ENCODE measurements at regions not wholly inside any gene's neighbourhood (a gene's known extent, or its start where the extent isn't known, plus 50 kb on each side); places are given as distances from the start of the nearest gene placed in this dataset.

DNA sequence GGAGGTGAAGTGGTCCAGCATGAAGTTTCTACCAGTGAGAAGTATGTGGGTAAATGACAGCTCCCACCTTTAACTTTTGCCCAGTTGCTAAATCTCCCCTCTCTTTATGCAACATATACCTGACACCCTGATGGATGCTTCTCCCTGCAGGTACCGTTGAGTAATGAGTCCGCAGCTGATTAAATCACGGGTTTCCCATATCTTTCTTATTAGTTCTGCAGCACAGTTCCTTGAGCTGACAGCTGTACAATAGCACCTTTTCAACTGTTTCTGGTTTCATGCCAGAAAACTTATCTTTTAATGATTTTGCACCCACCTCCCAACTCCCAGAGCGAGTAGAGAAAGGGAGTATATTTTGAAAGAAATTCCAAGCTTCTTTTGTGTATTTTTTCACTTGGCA, 161.0 kb upstream of the TUT7 start:
- TF ChIP-seq EZH2 (IDR thresholded peaks at IDR 0.05; ENCODE audit: insufficient read depth, low read length) = no peak
- TF ChIP-seq, protein P1, sequence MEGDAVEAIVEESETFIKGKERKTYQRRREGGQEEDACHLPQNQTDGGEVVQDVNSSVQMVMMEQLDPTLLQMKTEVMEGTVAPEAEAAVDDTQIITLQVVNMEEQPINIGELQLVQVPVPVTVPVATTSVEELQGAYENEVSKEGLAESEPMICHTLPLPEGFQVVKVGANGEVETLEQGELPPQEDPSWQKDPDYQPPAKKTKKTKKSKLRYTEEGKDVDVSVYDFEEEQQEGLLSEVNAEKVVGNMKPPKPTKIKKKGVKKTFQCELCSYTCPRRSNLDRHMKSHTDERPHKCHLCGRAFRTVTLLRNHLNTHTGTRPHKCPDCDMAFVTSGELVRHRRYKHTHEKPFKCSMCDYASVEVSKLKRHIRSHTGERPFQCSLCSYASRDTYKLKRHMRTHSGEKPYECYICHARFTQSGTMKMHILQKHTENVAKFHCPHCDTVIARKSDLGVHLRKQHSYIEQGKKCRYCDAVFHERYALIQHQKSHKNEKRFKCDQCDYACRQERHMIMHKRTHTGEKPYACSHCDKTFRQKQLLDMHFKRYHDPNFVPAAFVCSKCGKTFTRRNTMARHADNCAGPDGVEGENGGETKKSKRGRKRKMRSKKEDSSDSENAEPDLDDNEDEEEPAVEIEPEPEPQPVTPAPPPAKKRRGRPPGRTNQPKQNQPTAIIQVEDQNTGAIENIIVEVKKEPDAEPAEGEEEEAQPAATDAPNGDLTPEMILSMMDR (IDR thresholded peaks at IDR 0.05; ENCODE audit: insufficient read depth, low read depth, low read length) = no peak
- Mint-ChIP-seq H3K36me3 (ENCODE audit: low read depth, unreplicated experiment) (no peaks in the 10 kb centered on the region), H3K27me3 (ENCODE audit: low read depth, unreplicated experiment) (peaks cover 18% of the 10 kb centered on the region), H3K27ac (ENCODE audit: unreplicated experiment) (no peak overlapping the region), H3K9me3 (ENCODE audit: unreplicated experiment) (no peaks in the 10 kb centered on the region), H3K4me3 (ENCODE audit: unreplicated experiment) (no peak overlapping the region), H3K4me1 (ENCODE audit: low read depth, unreplicated experiment) (no peaks in the 10 kb centered on the region)
- Histone ChIP-seq H3K4me2 (ENCODE audit: low read length) (no peak overlapping the region), H3K4me3 (ENCODE audit: insufficient read depth, low read depth, low read length) (no peak overlapping the region), H3K36me3 (ENCODE audit: insufficient read depth, low read length) (no peaks in the 10 kb centered on the region), H3K9me3 (ENCODE audit: insufficient read depth, low read depth, low read length) (no peaks in the 10 kb centered on the region), H3K27me3 (ENCODE audit: insufficient read depth, low read length) (no peaks in the 10 kb centered on the region), H3K4me1 (ENCODE audit: insufficient read depth, low read length) (no peaks in the 10 kb centered on the region), H2AFZ (ENCODE audit: low read depth, low read length) (no peak overlapping the region), H4K20me1 (ENCODE audit: insufficient read depth, low read length) (no peaks in the 10 kb centered on the region), H3K9ac (ENCODE audit: low read length) (no peak overlapping the region), H3K79me2 (ENCODE audit: insufficient read depth, low read length) (no peaks in the 10 kb centered on the region), H3K27ac (ENCODE audit: low read depth, low read length) (no peak overlapping the region)
- DNase-seq (ENCODE audit: low read depth) = no peak
- FAIRE-seq = no peak

DNA sequence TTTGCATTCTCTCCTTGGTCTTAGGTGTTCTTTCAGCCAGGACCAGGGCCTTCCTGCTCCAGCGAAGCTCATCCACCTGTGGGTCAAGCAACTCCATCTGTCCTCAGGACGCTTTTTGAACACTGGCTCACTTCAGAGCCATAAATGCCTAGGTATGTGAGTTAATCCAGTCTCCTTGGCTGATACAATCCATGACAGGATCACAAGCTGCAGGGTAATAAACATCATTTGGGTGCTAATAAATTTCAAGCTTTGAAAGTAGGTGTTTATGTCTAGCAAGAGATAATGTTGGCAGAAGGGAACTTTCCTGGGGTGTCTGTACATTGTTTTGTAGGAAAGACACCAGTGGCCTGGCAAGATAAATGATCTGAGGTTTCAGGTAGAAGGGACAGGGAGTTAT, 159.2 kb upstream of the TUT7 start:
- H3K9ac ChIP-seq (ENCODE audit: low read length) = no peak overlapping the region
- DNase-seq (ENCODE audit: low read depth) (no peak), FAIRE-seq (no peak)
- Mint-ChIP-seq H3K4me1 (ENCODE audit: low read depth, unreplicated experiment) (no peaks in the 10 kb centered on the region), H3K27me3 (ENCODE audit: low read depth, unreplicated experiment) (peaks cover 18% of the 10 kb centered on the region), H3K27ac (ENCODE audit: unreplicated experiment) (no peak overlapping the region), H3K36me3 (ENCODE audit: low read depth, unreplicated experiment) (no peaks in the 10 kb centered on the region), H3K4me3 (ENCODE audit: unreplicated experiment) (no peak overlapping the region), H3K9me3 (ENCODE audit: unreplicated experiment) (no peaks in the 10 kb centered on the region)
- no peak overlapping the region for H3K4me2 ChIP-seq (ENCODE audit: low read length)
- no peaks in the 10 kb centered on the region for H3K9me3 ChIP-seq (ENCODE audit: insufficient read depth, low read depth, low read length)
- H3K27me3 ChIP-seq (ENCODE audit: insufficient read depth, low read length) = no peaks in the 10 kb centered on the region
- no peak for TF ChIP-seq EZH2 (IDR thresholded peaks at IDR 0.05; ENCODE audit: insufficient read depth, low read length)
- TF ChIP-seq, protein P1 (IDR thresholded peaks at IDR 0.05; ENCODE audit: insufficient read depth, low read depth, low read length) = no peak
- no peaks in the 10 kb centered on the region for H4K20me1 ChIP-seq (ENCODE audit: insufficient read depth, low read length)
- H3K36me3 ChIP-seq (ENCODE audit: insufficient read depth, low read length) = no peaks in the 10 kb centered on the region
- H3K79me2 ChIP-seq (ENCODE audit: insufficient read depth, low read length) = no peaks in the 10 kb centered on the region
- no peak overlapping the region for H3K27ac ChIP-seq (ENCODE audit: low read depth, low read length)
- no peak overlapping the region for H3K4me3 ChIP-seq (ENCODE audit: insufficient read depth, low read depth, low read length)
- no peak overlapping the region for H2AFZ ChIP-seq (ENCODE audit: low read depth, low read length)
- no peaks in the 10 kb centered on the region for H3K4me1 ChIP-seq (ENCODE audit: insufficient read depth, low read length)

DNA sequence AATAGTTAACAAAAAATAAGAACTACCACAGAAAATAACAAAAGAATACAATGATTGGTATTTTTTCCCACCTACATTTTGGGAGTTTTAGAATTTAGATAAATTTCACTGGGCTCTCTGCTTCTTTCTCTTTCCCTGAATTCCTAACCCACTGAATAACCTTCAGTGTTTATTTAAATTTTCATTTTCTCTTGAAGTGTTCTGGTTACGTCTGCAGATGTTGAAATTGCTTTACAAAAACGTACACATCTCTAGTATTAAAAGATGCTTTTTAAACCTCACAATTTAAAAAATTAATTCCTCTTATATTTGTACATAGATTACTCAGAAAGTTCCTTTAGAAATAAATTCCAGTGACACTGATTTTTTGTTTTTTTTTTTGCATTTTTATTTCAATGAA, 158.7 kb upstream of the TUT7 start:
- Mint-ChIP-seq H3K4me1 (ENCODE audit: low read depth, unreplicated experiment) (no peaks in the 10 kb centered on the region), H3K9me3 (ENCODE audit: unreplicated experiment) (no peaks in the 10 kb centered on the region), H3K27me3 (ENCODE audit: low read depth, unreplicated experiment) (peaks cover 18% of the 10 kb centered on the region), H3K36me3 (ENCODE audit: low read depth, unreplicated experiment) (no peaks in the 10 kb centered on the region), H3K4me3 (ENCODE audit: unreplicated experiment) (no peak overlapping the region), H3K27ac (ENCODE audit: unreplicated experiment) (no peak overlapping the region)
- FAIRE-seq (no peak), DNase-seq (ENCODE audit: low read depth) (no peak)
- Histone ChIP-seq H3K36me3 (ENCODE audit: insufficient read depth, low read length) (no peaks in the 10 kb centered on the region), H3K4me1 (ENCODE audit: insufficient read depth, low read length) (no peaks in the 10 kb centered on the region), H3K9me3 (ENCODE audit: insufficient read depth, low read depth, low read length) (no peaks in the 10 kb centered on the region), H3K4me3 (ENCODE audit: insufficient read depth, low read depth, low read length) (no peak overlapping the region), H3K9ac (ENCODE audit: low read length) (no peak overlapping the region), H3K4me2 (ENCODE audit: low read length) (no peak overlapping the region), H3K27ac (ENCODE audit: low read depth, low read length) (no peak overlapping the region), H3K79me2 (ENCODE audit: insufficient read depth, low read length) (no peaks in the 10 kb centered on the region), H2AFZ (ENCODE audit: low read depth, low read length) (no peak overlapping the region), H3K27me3 (ENCODE audit: insufficient read depth, low read length) (no peaks in the 10 kb centered on the region), H4K20me1 (ENCODE audit: insufficient read depth, low read length) (no peaks in the 10 kb centered on the region)
- TF ChIP-seq, protein P1 (IDR thresholded peaks at IDR 0.05; ENCODE audit: insufficient read depth, low read depth, low read length) = no peak
- no peak for TF ChIP-seq EZH2 (IDR thresholded peaks at IDR 0.05; ENCODE audit: insufficient read depth, low read length)

All from astrocyte (in vitro differentiated cells and primary cell).